ENCODE measurements at regions not wholly inside any gene's neighbourhood (a gene's known extent, or its start where the extent isn't known, plus 50 kb on each side); places are given as distances from the start of the nearest gene placed in this dataset.
"Not testable (repeated sequence)": the region's sequence is repeated elsewhere in the genome, so short reads cannot be mapped to it uniquely, and the experiment has no call there.

GRCh38 chr9:26142631-26143030, 464.4 kb upstream of the TUSC1 start:
- DNase-seq = no peak

- DNase-seq = no peak
Measured at GRCh38 chr9:26142201-26142600, 464.0 kb upstream of the TUSC1 start.

GRCh38 chr9:26133537-26133936, 455.3 kb upstream of the TUSC1 start:
- DNase-seq = no peak

- DNase-seq = no peak
Measured at GRCh38 chr9:26132746-26133312, 454.6 kb upstream of the TUSC1 start.

GRCh38 chr9:26131886-26132285, 453.6 kb upstream of the TUSC1 start:
- DNase-seq = no peak

GRCh38 chr9:26129217-26129616, 451.0 kb upstream of the TUSC1 start:
- no peak for DNase-seq

GRCh38 chr9:26125693-26126092, 447.4 kb upstream of the TUSC1 start:
- DNase-seq = no peak

GRCh38 chr9:26116085-26116484, 437.8 kb upstream of the TUSC1 start:
- not testable (repeated sequence) for DNase-seq

- no peak for DNase-seq
Measured at GRCh38 chr9:26112724-26113123, 434.5 kb upstream of the TUSC1 start.

GRCh38 chr9:26086396-26086795, 408.2 kb upstream of the TUSC1 start:
- no peak for DNase-seq

- DNase-seq = no peak
Measured at GRCh38 chr9:26081847-26082246, 403.6 kb upstream of the TUSC1 start.

GRCh38 chr9:26078706-26079105, 400.5 kb upstream of the TUSC1 start:
- DNase-seq = no peak

GRCh38 chr9:26077860-26078259, 399.6 kb upstream of the TUSC1 start:
- no peak for DNase-seq

GRCh38 chr9:26067608-26068007, 389.4 kb upstream of the TUSC1 start:
- no peak for DNase-seq

GRCh38 chr9:26066237-26066636, 388.0 kb upstream of the TUSC1 start:
- no peak for DNase-seq

GRCh38 chr9:26061948-26062575, 383.8 kb upstream of the TUSC1 start:
- no peak for DNase-seq

- no peak for DNase-seq
Measured at GRCh38 chr9:26058111-26058895, 380.1 kb upstream of the TUSC1 start.

- no peak for DNase-seq
Measured at GRCh38 chr9:26057050-26057449, 378.8 kb upstream of the TUSC1 start.

GRCh38 chr9:26054600-26055520, 376.6 kb upstream of the TUSC1 start:
- DNase-seq = no peak

- DNase-seq = no peak
Measured at GRCh38 chr9:26053954-26054353, 375.7 kb upstream of the TUSC1 start.

- DNase-seq = no peak
Measured at GRCh38 chr9:26043431-26043830, 365.2 kb upstream of the TUSC1 start.

GRCh38 chr9:26034786-26035185, 356.5 kb upstream of the TUSC1 start:
- DNase-seq = no peak

- no peak for DNase-seq
Measured at GRCh38 chr9:26033336-26033735, 355.1 kb upstream of the TUSC1 start.

Data from NCI-H748 treated with DMSO at 0.1 percent for 48 hours (cell line).